ENCODE measurements at regions not wholly inside any gene's neighbourhood (a gene's known extent, or its start where the extent isn't known, plus 50 kb on each side); places are given as distances from the start of the nearest gene placed in this dataset.
A peak's percentile ranks its signal among the peaks of the same experiment; 100 is the strongest.

GRCh38 chr4:126890383-126890782, 742.4 kb upstream of the INTU start:
- Histone ChIP-seq H3K4me2 (ENCODE audit: low read length) (no peak overlapping the region), H3K36me3 (ENCODE audit: insufficient read depth, low read length) (no peaks in the 10 kb centered on the region), H3K9me3 (replicated peaks; ENCODE audit: low read length) (no peaks in the 10 kb centered on the region), H3K4me1 (ENCODE audit: control insufficient read depth, insufficient read depth, low read length) (peaks cover 16% of the 10 kb centered on the region), H3K9ac (ENCODE audit: low read depth, low read length) (no peak overlapping the region), H3K4me3 (ENCODE audit: low read length) (no peak overlapping the region), H3K27me3 (ENCODE audit: control insufficient read depth, insufficient read depth, low read length) (no peaks in the 10 kb centered on the region)

- Histone ChIP-seq H3K4me3 (ENCODE audit: low read length) (no peak overlapping the region), H3K4me2 (ENCODE audit: low read length) (no peak overlapping the region), H3K4me1 (ENCODE audit: control insufficient read depth, insufficient read depth, low read length) (peaks cover 16% of the 10 kb centered on the region), H3K27me3 (ENCODE audit: control insufficient read depth, insufficient read depth, low read length) (no peaks in the 10 kb centered on the region), H3K9ac (ENCODE audit: low read depth, low read length) (no peak overlapping the region), H3K36me3 (ENCODE audit: insufficient read depth, low read length) (no peaks in the 10 kb centered on the region), H3K9me3 (replicated peaks; ENCODE audit: low read length) (no peaks in the 10 kb centered on the region)
Measured at GRCh38 chr4:126890994-126891393, 741.8 kb upstream of the INTU start.

GRCh38 chr4:126894963-126895362, 737.8 kb upstream of the INTU start:
- Histone ChIP-seq H3K4me3 (ENCODE audit: low read length) (no peak overlapping the region), H3K4me1 (ENCODE audit: control insufficient read depth, insufficient read depth, low read length) (peaks cover 23% of the 10 kb centered on the region), H3K4me2 (ENCODE audit: low read length) (no peak overlapping the region), H3K9ac (ENCODE audit: low read depth, low read length) (no peak overlapping the region), H3K36me3 (ENCODE audit: insufficient read depth, low read length) (no peaks in the 10 kb centered on the region), H3K27me3 (ENCODE audit: control insufficient read depth, insufficient read depth, low read length) (no peaks in the 10 kb centered on the region), H3K9me3 (replicated peaks; ENCODE audit: low read length) (peaks cover 5% of the 10 kb centered on the region)

GRCh38 chr4:126895988-126896570, 736.7 kb upstream of the INTU start:
- Histone ChIP-seq H3K36me3 (ENCODE audit: insufficient read depth, low read length) (no peaks in the 10 kb centered on the region), H3K9ac (ENCODE audit: low read depth, low read length) (no peak overlapping the region), H3K4me3 (ENCODE audit: low read length) (no peak overlapping the region), H3K27me3 (ENCODE audit: control insufficient read depth, insufficient read depth, low read length) (no peaks in the 10 kb centered on the region), H3K4me2 (ENCODE audit: low read length) (no peak overlapping the region), H3K9me3 (replicated peaks; ENCODE audit: low read length) (peaks cover 5% of the 10 kb centered on the region), H3K4me1 (ENCODE audit: control insufficient read depth, insufficient read depth, low read length) (peaks cover 21% of the 10 kb centered on the region)

GRCh38 chr4:126897038-126897437, 735.7 kb upstream of the INTU start:
- Histone ChIP-seq H3K4me2 (ENCODE audit: low read length) (no peak overlapping the region), H3K4me1 (ENCODE audit: control insufficient read depth, insufficient read depth, low read length) (peaks cover 19% of the 10 kb centered on the region), H3K4me3 (ENCODE audit: low read length) (no peak overlapping the region), H3K27me3 (ENCODE audit: control insufficient read depth, insufficient read depth, low read length) (no peaks in the 10 kb centered on the region), H3K9me3 (replicated peaks; ENCODE audit: low read length) (peaks cover 5% of the 10 kb centered on the region), H3K9ac (ENCODE audit: low read depth, low read length) (no peak overlapping the region), H3K36me3 (ENCODE audit: insufficient read depth, low read length) (no peaks in the 10 kb centered on the region)

GRCh38 chr4:126898815-126899214, 733.9 kb upstream of the INTU start:
- Histone ChIP-seq H3K9me3 (replicated peaks; ENCODE audit: low read length) (peaks cover 5% of the 10 kb centered on the region), H3K4me2 (ENCODE audit: low read length) (no peak overlapping the region), H3K27me3 (ENCODE audit: control insufficient read depth, insufficient read depth, low read length) (no peaks in the 10 kb centered on the region), H3K36me3 (ENCODE audit: insufficient read depth, low read length) (no peaks in the 10 kb centered on the region), H3K9ac (ENCODE audit: low read depth, low read length) (peak overlapping the region; percentile 55), H3K4me1 (ENCODE audit: control insufficient read depth, insufficient read depth, low read length) (peaks cover 21% of the 10 kb centered on the region), H3K4me3 (ENCODE audit: low read length) (no peak overlapping the region)

GRCh38 chr4:126899331-126899801, 733.4 kb upstream of the INTU start:
- Histone ChIP-seq H3K27me3 (ENCODE audit: control insufficient read depth, insufficient read depth, low read length) (no peaks in the 10 kb centered on the region), H3K4me1 (ENCODE audit: control insufficient read depth, insufficient read depth, low read length) (peaks cover 26% of the 10 kb centered on the region), H3K9me3 (replicated peaks; ENCODE audit: low read length) (peaks cover 5% of the 10 kb centered on the region), H3K36me3 (ENCODE audit: insufficient read depth, low read length) (no peaks in the 10 kb centered on the region), H3K9ac (ENCODE audit: low read depth, low read length) (peak overlapping the region; percentile 55), H3K4me2 (ENCODE audit: low read length) (no peak overlapping the region), H3K4me3 (ENCODE audit: low read length) (no peak overlapping the region)

GRCh38 chr4:126906466-126906865, 726.3 kb upstream of the INTU start:
- H3K36me3 ChIP-seq (ENCODE audit: insufficient read depth, low read length): no peaks in the 10 kb centered on the region
- H3K27me3 ChIP-seq (ENCODE audit: control insufficient read depth, insufficient read depth, low read length): no peaks in the 10 kb centered on the region
- no peaks in the 10 kb centered on the region for H3K9me3 ChIP-seq (replicated peaks; ENCODE audit: low read length)
- peaks cover 6% of the 10 kb centered on the region for H3K4me1 ChIP-seq (ENCODE audit: control insufficient read depth, insufficient read depth, low read length)
- H3K4me2 ChIP-seq (ENCODE audit: low read length): no peak overlapping the region
- no peak overlapping the region for H3K9ac ChIP-seq (ENCODE audit: low read depth, low read length)
- no peak overlapping the region for H3K4me3 ChIP-seq (ENCODE audit: low read length)

GRCh38 chr4:126907389-126907788, 725.4 kb upstream of the INTU start:
- no peak overlapping the region for H3K4me2 ChIP-seq (ENCODE audit: low read length)
- H3K27me3 ChIP-seq (ENCODE audit: control insufficient read depth, insufficient read depth, low read length): no peaks in the 10 kb centered on the region
- no peak overlapping the region for H3K9ac ChIP-seq (ENCODE audit: low read depth, low read length)
- H3K9me3 ChIP-seq (replicated peaks; ENCODE audit: low read length): no peaks in the 10 kb centered on the region
- no peak overlapping the region for H3K4me3 ChIP-seq (ENCODE audit: low read length)
- H3K36me3 ChIP-seq (ENCODE audit: insufficient read depth, low read length): no peaks in the 10 kb centered on the region
- H3K4me1 ChIP-seq (ENCODE audit: control insufficient read depth, insufficient read depth, low read length): peaks cover 6% of the 10 kb centered on the region

- H3K4me2 ChIP-seq (ENCODE audit: low read length): peak overlapping the region; percentile 84
- peak overlapping the region; percentile 51 for H3K9ac ChIP-seq (ENCODE audit: low read depth, low read length)
- peak overlapping the region; percentile 60 for H3K4me3 ChIP-seq (ENCODE audit: low read length)
- H3K27me3 ChIP-seq (ENCODE audit: control insufficient read depth, insufficient read depth, low read length): no peaks in the 10 kb centered on the region
- no peaks in the 10 kb centered on the region for H3K36me3 ChIP-seq (ENCODE audit: insufficient read depth, low read length)
- peaks cover 17% of the 10 kb centered on the region for H3K4me1 ChIP-seq (ENCODE audit: control insufficient read depth, insufficient read depth, low read length)
- no peaks in the 10 kb centered on the region for H3K9me3 ChIP-seq (replicated peaks; ENCODE audit: low read length)
Measured at GRCh38 chr4:126916049-126916625, 716.6 kb upstream of the INTU start.

GRCh38 chr4:126916626-126917140, 716.1 kb upstream of the INTU start:
- no peaks in the 10 kb centered on the region for H3K9me3 ChIP-seq (replicated peaks; ENCODE audit: low read length)
- H3K4me2 ChIP-seq (ENCODE audit: low read length): peak overlapping the region; percentile 84
- H3K27me3 ChIP-seq (ENCODE audit: control insufficient read depth, insufficient read depth, low read length): no peaks in the 10 kb centered on the region
- H3K36me3 ChIP-seq (ENCODE audit: insufficient read depth, low read length): no peaks in the 10 kb centered on the region
- peak overlapping the region; percentile 51 for H3K9ac ChIP-seq (ENCODE audit: low read depth, low read length)
- H3K4me1 ChIP-seq (ENCODE audit: control insufficient read depth, insufficient read depth, low read length): peaks cover 17% of the 10 kb centered on the region
- peak overlapping the region; percentile 60 for H3K4me3 ChIP-seq (ENCODE audit: low read length)

Measured in skeletal muscle satellite cell (primary cell).